ENCODE measurements at regions not wholly inside any gene's neighbourhood (a gene's known extent, or its start where the extent isn't known, plus 50 kb on each side); places are given as distances from the start of the nearest gene placed in this dataset.

- H3K27me3 Mint-ChIP-seq (ENCODE audit: unreplicated experiment): no peaks in the 10 kb centered on the region
- no peak overlapping the region for H3K4me3 Mint-ChIP-seq (ENCODE audit: unreplicated experiment)
- TF ChIP-seq CTCF (IDR thresholded peaks at IDR 0.05; ENCODE audit: unreplicated experiment): no peak
Observed at GRCh38 chr1:168843401-168843800, 114.4 kb upstream of the DPT start.

GRCh38 chr1:168843950-168844349, 114.9 kb upstream of the DPT start:
- Mint-ChIP-seq H3K36me3 (ENCODE audit: low read depth, unreplicated experiment) (no peaks in the 10 kb centered on the region), H3K4me1 (ENCODE audit: unreplicated experiment) (peaks cover 15% of the 10 kb centered on the region), H3K27me3 (ENCODE audit: unreplicated experiment) (no peaks in the 10 kb centered on the region), H3K9me3 (ENCODE audit: unreplicated experiment) (no peaks in the 10 kb centered on the region), H3K4me3 (ENCODE audit: unreplicated experiment) (no peak overlapping the region), H3K27ac (ENCODE audit: unreplicated experiment) (no peak overlapping the region)
- no peak for DNase-seq (ENCODE audit: low spot score)
- no peak for TF ChIP-seq CTCF (IDR thresholded peaks at IDR 0.05; ENCODE audit: unreplicated experiment)

More at GRCh38 chr1:168843401-168843800, 114.4 kb upstream of the DPT start:
- H3K27ac Mint-ChIP-seq (ENCODE audit: unreplicated experiment): no peak overlapping the region
- no peaks in the 10 kb centered on the region for H3K9me3 Mint-ChIP-seq (ENCODE audit: unreplicated experiment)
- H3K36me3 Mint-ChIP-seq (ENCODE audit: low read depth, unreplicated experiment): no peaks in the 10 kb centered on the region
- peaks cover 11% of the 10 kb centered on the region for H3K4me1 Mint-ChIP-seq (ENCODE audit: unreplicated experiment)
- no peak for DNase-seq (ENCODE audit: low spot score)

GRCh38 chr1:168845140-168845539, 116.1 kb upstream of the DPT start:
- no peak for TF ChIP-seq CTCF (IDR thresholded peaks at IDR 0.05; ENCODE audit: unreplicated experiment)
- Mint-ChIP-seq H3K27me3 (ENCODE audit: unreplicated experiment) (no peaks in the 10 kb centered on the region), H3K9me3 (ENCODE audit: unreplicated experiment) (no peaks in the 10 kb centered on the region)

GRCh38 chr1:168848051-168848450, 119.0 kb upstream of the DPT start:
- DNase-seq (ENCODE audit: low spot score): no peak
- peak overlapping the region; percentile 64 for H3K27ac Mint-ChIP-seq (ENCODE audit: unreplicated experiment)
- H3K4me3 Mint-ChIP-seq (ENCODE audit: unreplicated experiment): no peak overlapping the region
- TF ChIP-seq CTCF (IDR thresholded peaks at IDR 0.05; ENCODE audit: unreplicated experiment): no peak
- no peaks in the 10 kb centered on the region for H3K27me3 Mint-ChIP-seq (ENCODE audit: unreplicated experiment)
- H3K4me1 Mint-ChIP-seq (ENCODE audit: unreplicated experiment): peaks cover 20% of the 10 kb centered on the region
- H3K36me3 Mint-ChIP-seq (ENCODE audit: low read depth, unreplicated experiment): no peaks in the 10 kb centered on the region
- no peaks in the 10 kb centered on the region for H3K9me3 Mint-ChIP-seq (ENCODE audit: unreplicated experiment)

More at GRCh38 chr1:168845140-168845539, 116.1 kb upstream of the DPT start:
- H3K36me3 Mint-ChIP-seq (ENCODE audit: low read depth, unreplicated experiment): no peaks in the 10 kb centered on the region
- DNase-seq (ENCODE audit: low spot score): no peak
- peaks cover 21% of the 10 kb centered on the region for H3K4me1 Mint-ChIP-seq (ENCODE audit: unreplicated experiment)
- no peak overlapping the region for H3K27ac Mint-ChIP-seq (ENCODE audit: unreplicated experiment)
- no peak overlapping the region for H3K4me3 Mint-ChIP-seq (ENCODE audit: unreplicated experiment)

GRCh38 chr1:168861421-168862004, 132.5 kb upstream of the DPT start:
- no peaks in the 10 kb centered on the region for H3K36me3 Mint-ChIP-seq (ENCODE audit: low read depth, unreplicated experiment)
- H3K27ac Mint-ChIP-seq (ENCODE audit: unreplicated experiment): no peak overlapping the region
- no peaks in the 10 kb centered on the region for H3K9me3 Mint-ChIP-seq (ENCODE audit: unreplicated experiment)
- TF ChIP-seq CTCF (IDR thresholded peaks at IDR 0.05; ENCODE audit: unreplicated experiment): no peak
- no peak for DNase-seq (ENCODE audit: low spot score)
- H3K27me3 Mint-ChIP-seq (ENCODE audit: unreplicated experiment): peaks cover 1% of the 10 kb centered on the region
- H3K4me1 Mint-ChIP-seq (ENCODE audit: unreplicated experiment): peaks cover 2% of the 10 kb centered on the region
- no peak overlapping the region for H3K4me3 Mint-ChIP-seq (ENCODE audit: unreplicated experiment)

Data from endothelial cell (in vitro differentiated cells).